ENCODE measurements at regions not wholly inside any gene's neighbourhood (a gene's known extent, or its start where the extent isn't known, plus 50 kb on each side); places are given as distances from the start of the nearest gene placed in this dataset.

DNA sequence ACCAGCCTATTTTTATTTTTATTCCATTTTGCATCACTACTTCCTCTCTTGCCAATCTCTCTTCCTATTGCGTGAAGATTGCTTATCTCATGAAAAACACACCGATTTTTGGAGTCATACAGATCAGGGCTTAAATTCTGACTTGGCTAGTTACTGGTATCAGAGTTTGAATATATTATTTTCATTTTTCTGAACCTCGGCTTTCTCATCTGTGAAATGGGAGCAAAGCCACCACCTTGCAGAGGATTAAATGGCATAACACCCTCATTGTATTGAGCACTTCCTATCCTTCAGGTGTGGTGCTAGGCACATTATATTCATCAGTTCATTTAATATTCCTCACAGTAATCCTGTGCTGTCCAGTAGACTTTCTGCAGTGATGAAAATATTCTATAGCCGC, 208.8 kb downstream of the HAPSTR1 start:
- H3K9me3 ChIP-seq (replicated peaks in 1 of 2; ENCODE audit: control insufficient read depth in 2 of 2, insufficient read depth in 1 of 2, low read depth in 1 of 2, low read length in 2 of 2): no peaks in the 10 kb centered on the region
- no peak overlapping the region for H2AK5ac ChIP-seq (ENCODE audit: low read depth, low read length)
- WGBS, 2 donors (ENCODE audit: extremely low coverage in 2 of 2, insufficient read length in 2 of 2, insufficient replicate concordance in 1 of 2): no CpG with 5 or more reads among the region's 4 CpGs
- no peak overlapping the region for H3K27ac ChIP-seq (replicated peaks; ENCODE audit: low read length)
- H4K91ac ChIP-seq (ENCODE audit: low read depth, low read length, poor library complexity): no peak overlapping the region
- H3K36me3 ChIP-seq (replicated peaks in 1 of 2; ENCODE audit: control insufficient read depth in 2 of 2, insufficient read depth in 2 of 2, low read length in 2 of 2): no peaks in the 10 kb centered on the region
- H3K18ac ChIP-seq (ENCODE audit: low read length): no peak overlapping the region
- no peaks in the 10 kb centered on the region for H3K79me1 ChIP-seq (ENCODE audit: low read depth, low read length)
- no peak overlapping the region for H2BK5ac ChIP-seq (ENCODE audit: low read length)
- H3K4me3 ChIP-seq (ENCODE audit: low read length in 2 of 2): no peak overlapping the region
- DNase-seq (ENCODE audit: low spot score): no peak
- H2AFZ ChIP-seq (ENCODE audit: low read length): no peak overlapping the region
- H3K14ac ChIP-seq (ENCODE audit: low read length): no peak overlapping the region
- no peak overlapping the region for H3K23ac ChIP-seq (ENCODE audit: low read depth, low read length, poor library complexity)
- no peak overlapping the region for H3K9ac ChIP-seq (ENCODE audit: low read depth, low read length, poor library complexity)
- no peak overlapping the region for H2BK120ac ChIP-seq (ENCODE audit: low read depth, low read length)
- no peak overlapping the region for H2BK15ac ChIP-seq (ENCODE audit: low read length)
- H3K4me2 ChIP-seq (ENCODE audit: insufficient read depth, low read length, poor library complexity, severe bottlenecking): no peak overlapping the region
- H3K27me3 ChIP-seq (ENCODE audit: control insufficient read depth in 3 of 3, insufficient read depth in 3 of 3, low read depth in 1 of 3, low read length in 3 of 3): no peaks in the 10 kb centered on the region
- H4K8ac ChIP-seq (ENCODE audit: low read depth, low read length): no peak overlapping the region
- no peak overlapping the region for H2BK12ac ChIP-seq (ENCODE audit: low read length)
- H3K4ac ChIP-seq (ENCODE audit: low read length): no peak overlapping the region
- H3K4me1 ChIP-seq (ENCODE audit: control insufficient read depth in 2 of 2, insufficient read depth in 1 of 2, low read depth in 1 of 2, low read length in 2 of 2): no peaks in the 10 kb centered on the region

DNA sequence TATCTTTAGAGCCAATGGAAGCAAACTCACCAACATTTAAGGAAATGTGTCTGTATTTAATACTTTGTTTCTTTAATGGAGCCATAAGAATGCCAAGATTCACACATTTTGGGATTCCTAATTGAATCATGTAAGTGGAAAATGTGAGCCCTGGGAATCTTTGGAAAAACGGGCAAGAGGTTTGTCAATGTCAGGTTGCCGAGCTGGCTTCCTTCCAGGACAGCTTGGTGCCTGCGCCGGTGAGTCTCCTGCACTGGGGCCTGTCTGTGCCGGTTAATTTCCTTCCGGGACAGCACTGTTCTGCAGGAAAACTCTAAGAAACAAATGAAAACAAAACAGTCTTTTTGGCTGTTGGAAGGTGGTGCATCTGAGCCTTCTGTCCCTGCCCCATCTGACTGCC, 210.6 kb downstream of the HAPSTR1 start:
- H3K27ac ChIP-seq (replicated peaks; ENCODE audit: low read length): no peak overlapping the region
- H2BK120ac ChIP-seq (ENCODE audit: low read depth, low read length): no peak overlapping the region
- H4K8ac ChIP-seq (ENCODE audit: low read depth, low read length): no peak overlapping the region
- H3K79me1 ChIP-seq (ENCODE audit: low read depth, low read length): no peaks in the 10 kb centered on the region
- H2BK15ac ChIP-seq (ENCODE audit: low read length): no peak overlapping the region
- H2BK12ac ChIP-seq (ENCODE audit: low read length): no peak overlapping the region
- no peaks in the 10 kb centered on the region for H3K9me3 ChIP-seq (replicated peaks in 1 of 2; ENCODE audit: control insufficient read depth in 2 of 2, insufficient read depth in 1 of 2, low read depth in 1 of 2, low read length in 2 of 2)
- no CpG with 5 or more reads among the region's 6 CpGs for whole genome bisulfite sequencing, 2 donors (ENCODE audit: extremely low coverage in 2 of 2, insufficient read length in 2 of 2, insufficient replicate concordance in 1 of 2)
- H3K4me2 ChIP-seq (ENCODE audit: insufficient read depth, low read length, poor library complexity, severe bottlenecking): no peak overlapping the region
- H3K27me3 ChIP-seq (ENCODE audit: control insufficient read depth in 3 of 3, insufficient read depth in 3 of 3, low read depth in 1 of 3, low read length in 3 of 3): no peaks in the 10 kb centered on the region
- H3K4ac ChIP-seq (ENCODE audit: low read length): no peak overlapping the region
- no peaks in the 10 kb centered on the region for H3K36me3 ChIP-seq (replicated peaks in 1 of 2; ENCODE audit: control insufficient read depth in 2 of 2, insufficient read depth in 2 of 2, low read length in 2 of 2)
- H3K4me1 ChIP-seq (ENCODE audit: control insufficient read depth in 2 of 2, insufficient read depth in 1 of 2, low read depth in 1 of 2, low read length in 2 of 2): no peaks in the 10 kb centered on the region
- no peak overlapping the region for H2BK5ac ChIP-seq (ENCODE audit: low read length)
- H3K23ac ChIP-seq (ENCODE audit: low read depth, low read length, poor library complexity): no peak overlapping the region
- no peak overlapping the region for H3K4me3 ChIP-seq (ENCODE audit: low read length in 2 of 2)
- H3K9ac ChIP-seq (ENCODE audit: low read depth, low read length, poor library complexity): no peak overlapping the region
- DNase-seq (ENCODE audit: low spot score): no peak
- H3K14ac ChIP-seq (ENCODE audit: low read length): no peak overlapping the region
- H4K91ac ChIP-seq (ENCODE audit: low read depth, low read length, poor library complexity): no peak overlapping the region
- no peak overlapping the region for H2AK5ac ChIP-seq (ENCODE audit: low read depth, low read length)
- H2AFZ ChIP-seq (ENCODE audit: low read length): no peak overlapping the region
- H3K18ac ChIP-seq (ENCODE audit: low read length): no peak overlapping the region

DNA sequence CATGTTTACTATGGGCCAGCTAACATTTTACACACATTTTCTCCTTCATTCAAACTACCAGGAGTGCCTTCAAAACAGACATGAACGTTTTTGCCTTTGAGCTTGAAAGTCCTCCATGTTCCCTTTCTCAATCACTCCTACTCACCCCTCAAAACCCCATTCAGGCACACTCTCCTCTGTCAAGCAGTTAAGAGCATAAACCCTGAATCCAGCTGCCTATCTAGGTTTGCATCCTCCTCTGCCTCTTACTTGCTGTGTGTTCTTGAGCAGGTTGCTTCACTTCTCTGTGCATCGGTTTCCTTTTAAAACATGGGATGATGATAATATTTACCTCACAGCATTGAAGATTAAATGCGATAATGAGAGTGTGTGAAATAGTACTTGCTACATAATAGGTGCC, 215.3 kb downstream of the HAPSTR1 start:
- Histone ChIP-seq H2BK120ac (ENCODE audit: low read depth, low read length) (no peak overlapping the region), H3K79me1 (ENCODE audit: low read depth, low read length) (no peaks in the 10 kb centered on the region), H3K4ac (ENCODE audit: low read length) (no peak overlapping the region), H3K18ac (ENCODE audit: low read length) (no peak overlapping the region), H3K4me3 (ENCODE audit: low read length in 2 of 2) (no peak overlapping the region), H3K9ac (ENCODE audit: low read depth, low read length, poor library complexity) (no peak overlapping the region), H3K27ac (replicated peaks; ENCODE audit: low read length) (no peak overlapping the region), H3K14ac (ENCODE audit: low read length) (no peak overlapping the region), H3K4me2 (ENCODE audit: insufficient read depth, low read length, poor library complexity, severe bottlenecking) (no peak overlapping the region), H3K9me3 (replicated peaks in 1 of 2; ENCODE audit: control insufficient read depth in 2 of 2, insufficient read depth in 1 of 2, low read depth in 1 of 2, low read length in 2 of 2) (no peaks in the 10 kb centered on the region), H2AK5ac (ENCODE audit: low read depth, low read length) (no peak overlapping the region), H2BK15ac (ENCODE audit: low read length) (no peak overlapping the region), H2BK12ac (ENCODE audit: low read length) (no peak overlapping the region), H4K8ac (ENCODE audit: low read depth, low read length) (no peak overlapping the region), H2AFZ (ENCODE audit: low read length) (no peak overlapping the region), H3K36me3 (replicated peaks in 1 of 2; ENCODE audit: control insufficient read depth in 2 of 2, insufficient read depth in 2 of 2, low read length in 2 of 2) (no peaks in the 10 kb centered on the region), H4K91ac (ENCODE audit: low read depth, low read length, poor library complexity) (no peak overlapping the region), H3K23ac (ENCODE audit: low read depth, low read length, poor library complexity) (no peak overlapping the region), H3K27me3 (ENCODE audit: control insufficient read depth in 3 of 3, insufficient read depth in 3 of 3, low read depth in 1 of 3, low read length in 3 of 3) (no peaks in the 10 kb centered on the region), H3K4me1 (ENCODE audit: control insufficient read depth in 2 of 2, insufficient read depth in 1 of 2, low read depth in 1 of 2, low read length in 2 of 2) (peaks cover 0 to 5% of the 10 kb centered on the region in 2 donors), H2BK5ac (ENCODE audit: low read length) (no peak overlapping the region)
- no peak for DNase-seq (ENCODE audit: low spot score)
- WGBS, 2 donors (ENCODE audit: extremely low coverage in 2 of 2, insufficient read length in 2 of 2, insufficient replicate concordance in 1 of 2): no CpG with 5 or more reads among the region's 3 CpGs

DNA sequence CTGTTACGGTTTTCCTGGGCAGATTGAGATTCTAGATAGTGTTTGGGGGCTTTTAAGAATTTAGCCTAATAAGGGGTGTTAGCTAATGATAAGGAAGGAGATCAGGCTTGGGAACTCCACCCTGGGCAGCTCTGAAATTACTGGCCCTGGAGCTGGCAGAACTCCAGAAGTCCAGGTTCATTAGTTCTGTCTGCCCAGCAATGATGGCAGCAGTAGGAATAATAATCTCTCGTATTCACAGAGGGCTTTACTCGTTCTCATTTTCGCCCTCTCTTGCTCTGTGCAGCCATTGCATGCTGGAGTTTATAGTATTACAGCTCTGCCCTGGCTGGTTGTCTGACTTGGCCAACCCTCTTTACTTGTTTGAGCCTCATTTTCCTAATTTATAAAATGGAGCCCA, 216.0 kb downstream of the HAPSTR1 start:
- H2BK5ac ChIP-seq (ENCODE audit: low read length): no peak overlapping the region
- no peak overlapping the region for H2BK15ac ChIP-seq (ENCODE audit: low read length)
- no peak overlapping the region for H2BK12ac ChIP-seq (ENCODE audit: low read length)
- no peak overlapping the region for H3K4me3 ChIP-seq (ENCODE audit: low read length in 2 of 2)
- H3K4me2 ChIP-seq (ENCODE audit: insufficient read depth, low read length, poor library complexity, severe bottlenecking): no peak overlapping the region
- H3K18ac ChIP-seq (ENCODE audit: low read length): no peak overlapping the region
- no peak overlapping the region for H3K23ac ChIP-seq (ENCODE audit: low read depth, low read length, poor library complexity)
- H3K4ac ChIP-seq (ENCODE audit: low read length): no peak overlapping the region
- no CpG with 5 or more reads among the region's 4 CpGs for WGBS, 2 donors (ENCODE audit: extremely low coverage in 2 of 2, insufficient read length in 2 of 2, insufficient replicate concordance in 1 of 2)
- no peak overlapping the region for H3K14ac ChIP-seq (ENCODE audit: low read length)
- DNase-seq (ENCODE audit: low spot score): no peak
- H3K9me3 ChIP-seq (replicated peaks in 1 of 2; ENCODE audit: control insufficient read depth in 2 of 2, insufficient read depth in 1 of 2, low read depth in 1 of 2, low read length in 2 of 2): no peaks in the 10 kb centered on the region
- H2BK120ac ChIP-seq (ENCODE audit: low read depth, low read length): no peak overlapping the region
- no peak overlapping the region for H2AK5ac ChIP-seq (ENCODE audit: low read depth, low read length)
- H3K27ac ChIP-seq (replicated peaks; ENCODE audit: low read length): no peak overlapping the region
- no peaks in the 10 kb centered on the region for H3K27me3 ChIP-seq (ENCODE audit: control insufficient read depth in 3 of 3, insufficient read depth in 3 of 3, low read depth in 1 of 3, low read length in 3 of 3)
- H4K91ac ChIP-seq (ENCODE audit: low read depth, low read length, poor library complexity): no peak overlapping the region
- H2AFZ ChIP-seq (ENCODE audit: low read length): no peak overlapping the region
- H3K36me3 ChIP-seq (replicated peaks in 1 of 2; ENCODE audit: control insufficient read depth in 2 of 2, insufficient read depth in 2 of 2, low read length in 2 of 2): no peaks in the 10 kb centered on the region
- no peaks in the 10 kb centered on the region for H3K79me1 ChIP-seq (ENCODE audit: low read depth, low read length)
- peaks cover 0 to 5% of the 10 kb centered on the region in 2 donors for H3K4me1 ChIP-seq (ENCODE audit: control insufficient read depth in 2 of 2, insufficient read depth in 1 of 2, low read depth in 1 of 2, low read length in 2 of 2)
- no peak overlapping the region for H3K9ac ChIP-seq (ENCODE audit: low read depth, low read length, poor library complexity)
- H4K8ac ChIP-seq (ENCODE audit: low read depth, low read length): no peak overlapping the region

All from neuronal stem cell (in vitro differentiated cells).